ENCODE measurements at regions not wholly inside any gene's neighbourhood (a gene's known extent, or its start where the extent isn't known, plus 50 kb on each side); places are given as distances from the start of the nearest gene placed in this dataset.

- no peak for TF ChIP-seq ATF3 (IDR thresholded peaks at IDR 0.05; ENCODE audit: insufficient read depth, low read depth, low read length)
- no peak for TF ChIP-seq KDM5A (IDR thresholded peaks at IDR 0.05; ENCODE audit: low read length)
- TF ChIP-seq, protein P1, sequence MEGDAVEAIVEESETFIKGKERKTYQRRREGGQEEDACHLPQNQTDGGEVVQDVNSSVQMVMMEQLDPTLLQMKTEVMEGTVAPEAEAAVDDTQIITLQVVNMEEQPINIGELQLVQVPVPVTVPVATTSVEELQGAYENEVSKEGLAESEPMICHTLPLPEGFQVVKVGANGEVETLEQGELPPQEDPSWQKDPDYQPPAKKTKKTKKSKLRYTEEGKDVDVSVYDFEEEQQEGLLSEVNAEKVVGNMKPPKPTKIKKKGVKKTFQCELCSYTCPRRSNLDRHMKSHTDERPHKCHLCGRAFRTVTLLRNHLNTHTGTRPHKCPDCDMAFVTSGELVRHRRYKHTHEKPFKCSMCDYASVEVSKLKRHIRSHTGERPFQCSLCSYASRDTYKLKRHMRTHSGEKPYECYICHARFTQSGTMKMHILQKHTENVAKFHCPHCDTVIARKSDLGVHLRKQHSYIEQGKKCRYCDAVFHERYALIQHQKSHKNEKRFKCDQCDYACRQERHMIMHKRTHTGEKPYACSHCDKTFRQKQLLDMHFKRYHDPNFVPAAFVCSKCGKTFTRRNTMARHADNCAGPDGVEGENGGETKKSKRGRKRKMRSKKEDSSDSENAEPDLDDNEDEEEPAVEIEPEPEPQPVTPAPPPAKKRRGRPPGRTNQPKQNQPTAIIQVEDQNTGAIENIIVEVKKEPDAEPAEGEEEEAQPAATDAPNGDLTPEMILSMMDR (IDR thresholded peaks at IDR 0.05; ENCODE audit: control extremely low read depth in 1 of 3, insufficient read depth in 1 of 3, low read depth in 1 of 3, low read length in 3 of 3), result no peak
- TF ChIP-seq BRCA1 (IDR thresholded peaks at IDR 0.05; ENCODE audit: low read depth, low read length), result no peak
- TF ChIP-seq CEBPB (IDR thresholded peaks at IDR 0.05; ENCODE audit: low read depth, low read length), result no peak
- no peak for TF ChIP-seq JUND (IDR thresholded peaks at IDR 0.05; ENCODE audit: low read length)
- TF ChIP-seq POLR2A (IDR thresholded peaks at IDR 0.05; ENCODE audit: control extremely low read depth in 1 of 2, low read depth in 2 of 2, low read length in 2 of 2), result no peak
- no peak for TF ChIP-seq TCF12 (IDR thresholded peaks at IDR 0.05; ENCODE audit: low read depth, low read length)
- TF ChIP-seq EP300 (IDR thresholded peaks at IDR 0.05; ENCODE audit: borderline replicate concordance in 1 of 2, low read depth in 2 of 2, low read length in 2 of 2), result no peak
- no peak for TF ChIP-seq CHD2 (IDR thresholded peaks at IDR 0.05; ENCODE audit: low read length)
- TF ChIP-seq HDAC6 (IDR thresholded peaks at IDR 0.05; ENCODE audit: low read depth, low read length), result no peak
Observed at GRCh38 chr20:40307268-40307667, 381.8 kb downstream of the MAFB start.
